GM23338 (cell line): ENCODE measurements at regions not wholly inside any gene's neighbourhood (a gene's known extent, or its start where the extent isn't known, plus 50 kb on each side); places are given as distances from the start of the nearest gene placed in this dataset.

Experiments
- ATAC-seq: fragments of 200-7000 bp; cut with Tn5 transposase; 3 replicates; pipeline ENCODE4 v1.9.1; 2020
- DNase-seq: peaks from one replicate; pipeline ENCODE4 v3.0.0-alpha.2; 2015; ENCODE audit warnings: low spot score
- H2AFZ ChIP-seq: fragments of 200-600 bp; sonication (generic); 2 replicates; pipeline ENCODE4 v1.8.0; 2016; ENCODE audit warnings: antibody characterized with exemption, mild to moderate bottlenecking, moderate library complexity
- H3F3A ChIP-seq: fragments of 200-600 bp; sonication (generic); replicated peaks from 2 replicates; pipeline ENCODE4 v1.8.0; 2017; ENCODE audit warnings: antibody characterized with exemption, mixed run types, low read depth
- H3K27ac ChIP-seq: fragments of 200-600 bp; sonication (generic); 2 replicates; pipeline ENCODE4 v1.6.1; 2016; ENCODE audit warnings: low read depth
- H3K27me3 ChIP-seq: fragments of 200-600 bp; sonication (generic); 2 replicates; pipeline ENCODE4 v1.8.0; 2016; ENCODE audit warnings: mild to moderate bottlenecking, mixed run types, moderate library complexity; ENCODE audit not compliant: insufficient read depth
- H3K36me3 ChIP-seq: fragments of 200-600 bp; sonication (generic); 2 replicates; pipeline ENCODE4 v1.8.0; 2016; ENCODE audit warnings: mild to moderate bottlenecking; ENCODE audit not compliant: insufficient read depth
- H3K4me1 ChIP-seq: fragments of 200-600 bp; sonication (generic); 2 replicates; pipeline ENCODE4 v1.8.0; 2016; ENCODE audit warnings: mild to moderate bottlenecking, moderate library complexity; ENCODE audit not compliant: insufficient read depth
- H3K4me2 ChIP-seq: fragments of 200-600 bp; sonication (generic); 2 replicates; pipeline ENCODE4 v1.7.1; 2017; ENCODE audit warnings: mixed run types
- H3K4me3 ChIP-seq: fragments of 200-600 bp; sonication (generic); 2 replicates; pipeline ENCODE4 v1.6.1; 2016; ENCODE audit warnings: mixed run types
- H3K79me2 ChIP-seq: fragments of 200-600 bp; sonication (generic); replicated peaks from 2 replicates; pipeline ENCODE4 v1.8.0; 2017; ENCODE audit warnings: mild to moderate bottlenecking; ENCODE audit not compliant: insufficient read depth
- H3K9me2 ChIP-seq: fragments of 200-600 bp; sonication (generic); 2 replicates; pipeline ENCODE4 v1.8.0; 2017; ENCODE audit not compliant: insufficient read depth
- H4K20me1 ChIP-seq: fragments of 200-600 bp; sonication (generic); replicated peaks from 2 replicates; pipeline ENCODE4 v1.8.0; 2017; ENCODE audit warnings: mild to moderate bottlenecking; ENCODE audit not compliant: insufficient read depth
- H3K27ac Mint-ChIP-seq: 2 replicates; pipeline ENCODE4 v1.8.0; 2020; ENCODE audit warnings: inconsistent platforms, mild to moderate bottlenecking, moderate library complexity, mixed read lengths
- H3K27me3 Mint-ChIP-seq: 3 replicates; pipeline ENCODE4 v1.8.0; 2022; ENCODE audit warnings: low read depth, mild to moderate bottlenecking, moderate library complexity, mixed read lengths, inconsistent platforms; ENCODE audit not compliant: insufficient read depth, poor library complexity
- H3K36me3 Mint-ChIP-seq: 3 replicates; pipeline ENCODE4 v1.8.0; 2021; ENCODE audit warnings: low read depth, mild to moderate bottlenecking, inconsistent platforms, moderate library complexity, mixed read lengths
- H3K4me1 Mint-ChIP-seq: 3 replicates; pipeline ENCODE4 v1.8.0; 2020; ENCODE audit warnings: mild to moderate bottlenecking, inconsistent platforms, mixed read lengths
- H3K4me3 Mint-ChIP-seq: 3 replicates; pipeline ENCODE4 v1.8.0; 2021; ENCODE audit warnings: moderate library complexity, mild to moderate bottlenecking, inconsistent platforms, mixed read lengths
- H3K9me3 Mint-ChIP-seq: 3 replicates; pipeline ENCODE4 v1.8.0; 2020; ENCODE audit warnings: moderate library complexity, mild to moderate bottlenecking, inconsistent platforms, mixed read lengths
- CREB1 ChIP-seq: fragments of 250-450 bp; sonication (Bioruptor Pico); IDR thresholded peaks from 2 replicates; pipeline ENCODE4 v1.5.0; 2020; ENCODE audit warnings: low read depth, mild to moderate bottlenecking, moderate library complexity
- CTCF ChIP-seq, 2 experiments: fragments of 200-600 bp in 1 of 2; sonication (generic) in 1 of 2; conservative IDR thresholded peaks; 2 replicates each; pipeline versions ENCODE4 v1.5.1 to v1.6.1; 2016 to 2017; ENCODE audit warnings: antibody characterized with exemption in 2 of 2, low read depth in 2 of 2, mild to moderate bottlenecking in 2 of 2, moderate library complexity in 1 of 2
- EZH2 ChIP-seq: fragments of 200-600 bp; sonication (generic); IDR thresholded peaks from one replicate; pipeline ENCODE4 v1.8.0; 2017; ENCODE audit warnings: antibody characterized with exemption, mild to moderate bottlenecking, low read depth; ENCODE audit not compliant: unreplicated experiment
- EZH2phosphoT487 ChIP-seq: fragments of 200-600 bp; sonication (generic); IDR thresholded peaks from one replicate; pipeline ENCODE4 v1.8.1; 2018; ENCODE audit warnings: antibody characterized with exemption; ENCODE audit not compliant: unreplicated experiment
- JUNB ChIP-seq: IDR thresholded peaks from one replicate; pipeline ENCODE4 v1.6.1; 2016; ENCODE audit warnings: antibody characterized with exemption; ENCODE audit not compliant: unreplicated experiment
- NANOG ChIP-seq: IDR thresholded peaks from 2 replicates; pipeline ENCODE4 v1.6.1; 2016; ENCODE audit warnings: antibody characterized with exemption, borderline replicate concordance
- POLR2AphosphoS5 ChIP-seq: IDR thresholded peaks from 2 replicates; pipeline ENCODE4 v1.6.1; 2016; ENCODE audit warnings: antibody characterized with exemption, low read depth
- STAT1 ChIP-seq: IDR thresholded peaks from one replicate; pipeline ENCODE4 v1.6.1; 2016; ENCODE audit warnings: antibody characterized with exemption; ENCODE audit not compliant: unreplicated experiment
- ZNF114 ChIP-seq: fragments of 250-450 bp; sonication (Bioruptor Pico); IDR thresholded peaks from 2 replicates; pipeline ENCODE4 v1.5.0; 2020; ENCODE audit warnings: mild to moderate bottlenecking, moderate library complexity
- ZNF331 ChIP-seq: fragments of 250-450 bp; sonication (Bioruptor Pico); IDR thresholded peaks from 2 replicates; pipeline ENCODE4 v1.5.0; 2020; ENCODE audit warnings: low read depth, mild to moderate bottlenecking, moderate library complexity
- TF ChIP-seq, protein P1 (sequence below): IDR thresholded peaks from one replicate; pipeline ENCODE4 v1.6.1; 2018; ENCODE audit warnings: antibody characterized with exemption; ENCODE audit not compliant: unreplicated experiment
- TF ChIP-seq, protein P2 (sequence below): IDR thresholded peaks from 2 replicates; pipeline ENCODE4 v1.6.1; 2016; ENCODE audit warnings: antibody characterized with exemption

- TF ChIP-seq, protein P1, sequence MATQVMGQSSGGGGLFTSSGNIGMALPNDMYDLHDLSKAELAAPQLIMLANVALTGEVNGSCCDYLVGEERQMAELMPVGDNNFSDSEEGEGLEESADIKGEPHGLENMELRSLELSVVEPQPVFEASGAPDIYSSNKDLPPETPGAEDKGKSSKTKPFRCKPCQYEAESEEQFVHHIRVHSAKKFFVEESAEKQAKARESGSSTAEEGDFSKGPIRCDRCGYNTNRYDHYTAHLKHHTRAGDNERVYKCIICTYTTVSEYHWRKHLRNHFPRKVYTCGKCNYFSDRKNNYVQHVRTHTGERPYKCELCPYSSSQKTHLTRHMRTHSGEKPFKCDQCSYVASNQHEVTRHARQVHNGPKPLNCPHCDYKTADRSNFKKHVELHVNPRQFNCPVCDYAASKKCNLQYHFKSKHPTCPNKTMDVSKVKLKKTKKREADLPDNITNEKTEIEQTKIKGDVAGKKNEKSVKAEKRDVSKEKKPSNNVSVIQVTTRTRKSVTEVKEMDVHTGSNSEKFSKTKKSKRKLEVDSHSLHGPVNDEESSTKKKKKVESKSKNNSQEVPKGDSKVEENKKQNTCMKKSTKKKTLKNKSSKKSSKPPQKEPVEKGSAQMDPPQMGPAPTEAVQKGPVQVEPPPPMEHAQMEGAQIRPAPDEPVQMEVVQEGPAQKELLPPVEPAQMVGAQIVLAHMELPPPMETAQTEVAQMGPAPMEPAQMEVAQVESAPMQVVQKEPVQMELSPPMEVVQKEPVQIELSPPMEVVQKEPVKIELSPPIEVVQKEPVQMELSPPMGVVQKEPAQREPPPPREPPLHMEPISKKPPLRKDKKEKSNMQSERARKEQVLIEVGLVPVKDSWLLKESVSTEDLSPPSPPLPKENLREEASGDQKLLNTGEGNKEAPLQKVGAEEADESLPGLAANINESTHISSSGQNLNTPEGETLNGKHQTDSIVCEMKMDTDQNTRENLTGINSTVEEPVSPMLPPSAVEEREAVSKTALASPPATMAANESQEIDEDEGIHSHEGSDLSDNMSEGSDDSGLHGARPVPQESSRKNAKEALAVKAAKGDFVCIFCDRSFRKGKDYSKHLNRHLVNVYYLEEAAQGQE = no peak
- TF ChIP-seq JUNB (no peak), STAT1 (no peak), ZNF331 (CRISPR knock-in tag) (no peak), ZNF114 (no peak), EZH2 (no peak), CREB1 (CRISPR knock-in tag) (no peak)
- TF ChIP-seq, protein P2, sequence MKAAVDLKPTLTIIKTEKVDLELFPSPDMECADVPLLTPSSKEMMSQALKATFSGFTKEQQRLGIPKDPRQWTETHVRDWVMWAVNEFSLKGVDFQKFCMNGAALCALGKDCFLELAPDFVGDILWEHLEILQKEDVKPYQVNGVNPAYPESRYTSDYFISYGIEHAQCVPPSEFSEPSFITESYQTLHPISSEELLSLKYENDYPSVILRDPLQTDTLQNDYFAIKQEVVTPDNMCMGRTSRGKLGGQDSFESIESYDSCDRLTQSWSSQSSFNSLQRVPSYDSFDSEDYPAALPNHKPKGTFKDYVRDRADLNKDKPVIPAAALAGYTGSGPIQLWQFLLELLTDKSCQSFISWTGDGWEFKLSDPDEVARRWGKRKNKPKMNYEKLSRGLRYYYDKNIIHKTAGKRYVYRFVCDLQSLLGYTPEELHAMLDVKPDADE = no peak
Measured at GRCh38 chr1:68340951-68341350, 108.6 kb upstream of the WLS start (continued).

- H3K4me3 ChIP-seq = no peak overlapping the region
- H3K36me3 ChIP-seq = no peaks in the 10 kb centered on the region
- H3K27me3 ChIP-seq = no peaks in the 10 kb centered on the region
- no peak overlapping the region for H3K27ac ChIP-seq
- no peak overlapping the region for H3K4me2 ChIP-seq
- Mint-ChIP-seq H3K27ac (no peak overlapping the region), H3K36me3 (no peaks in the 10 kb centered on the region), H3K4me1 (no peaks in the 10 kb centered on the region), H3K27me3 (peaks cover 6% of the 10 kb centered on the region), H3K4me3 (no peak overlapping the region), H3K9me3 (no peaks in the 10 kb centered on the region)
- no peaks in the 10 kb centered on the region for H3K4me1 ChIP-seq
- no peak for TF ChIP-seq POLR2AphosphoS5
- TF ChIP-seq EZH2 = no peak
- no peak for TF ChIP-seq EZH2phosphoT487
- no peak for TF ChIP-seq CREB1 (CRISPR knock-in tag)
- no peak for TF ChIP-seq JUNB
- TF ChIP-seq, protein P1 = no peak
- TF ChIP-seq NANOG = no peak
- TF ChIP-seq STAT1 = no peak
- TF ChIP-seq ZNF331 (CRISPR knock-in tag) = no peak
- TF ChIP-seq CTCF (conservative IDR thresholded peaks at IDR 0.05; ENCODE audit: low read depth in 2 of 2) = no peak
- no peaks in the 10 kb centered on the region for H3K9me2 ChIP-seq
- no peak for ATAC-seq
- no peak for DNase-seq
- H4K20me1 ChIP-seq = no peaks in the 10 kb centered on the region
- H3K79me2 ChIP-seq = no peaks in the 10 kb centered on the region
- H3F3A ChIP-seq = no peaks in the 10 kb centered on the region
- H2AFZ ChIP-seq = no peak overlapping the region
Measured at GRCh38 chr1:68339505-68339904, 107.2 kb upstream of the WLS start.
